Hematopoietic multipotent progenitor cell treated with erythropoietin and hydrocortisone succinate and interleukin-3 and kit ligand, for 4 days (in vitro differentiated cells): ENCODE measurements at regions not wholly inside any gene's neighbourhood (a gene's known extent, or its start where the extent isn't known, plus 50 kb on each side); places are given as distances from the start of the nearest gene placed in this dataset.
"Not testable (repeated sequence)": the region's sequence is repeated elsewhere in the genome, so short reads cannot be mapped to it uniquely, and the experiment has no call there.

Experiments
- DNase-seq: peaks from one replicate; pipeline ENCODE4 v3.0.0-alpha.2; 2015

DNA sequence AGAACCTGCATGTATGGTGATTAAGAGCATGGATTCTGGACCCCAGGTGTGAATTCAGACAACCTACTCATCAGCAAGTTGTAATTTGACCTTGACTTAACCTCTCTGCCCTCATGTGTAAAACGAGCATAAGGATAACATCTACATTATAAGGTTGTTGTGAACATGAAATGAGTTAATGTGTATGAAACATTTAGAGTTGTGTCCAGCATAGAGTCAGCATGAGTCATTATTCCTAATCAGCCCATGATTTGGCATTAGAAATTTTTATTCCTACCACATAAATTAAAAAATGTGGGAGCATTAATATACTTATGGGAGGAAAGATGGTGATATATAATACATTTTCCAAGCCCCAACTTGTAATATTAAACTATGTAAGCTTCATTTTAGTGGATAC is 95.9 kb upstream of the DDHD1 start:
- DNase-seq: no peak

DNA sequence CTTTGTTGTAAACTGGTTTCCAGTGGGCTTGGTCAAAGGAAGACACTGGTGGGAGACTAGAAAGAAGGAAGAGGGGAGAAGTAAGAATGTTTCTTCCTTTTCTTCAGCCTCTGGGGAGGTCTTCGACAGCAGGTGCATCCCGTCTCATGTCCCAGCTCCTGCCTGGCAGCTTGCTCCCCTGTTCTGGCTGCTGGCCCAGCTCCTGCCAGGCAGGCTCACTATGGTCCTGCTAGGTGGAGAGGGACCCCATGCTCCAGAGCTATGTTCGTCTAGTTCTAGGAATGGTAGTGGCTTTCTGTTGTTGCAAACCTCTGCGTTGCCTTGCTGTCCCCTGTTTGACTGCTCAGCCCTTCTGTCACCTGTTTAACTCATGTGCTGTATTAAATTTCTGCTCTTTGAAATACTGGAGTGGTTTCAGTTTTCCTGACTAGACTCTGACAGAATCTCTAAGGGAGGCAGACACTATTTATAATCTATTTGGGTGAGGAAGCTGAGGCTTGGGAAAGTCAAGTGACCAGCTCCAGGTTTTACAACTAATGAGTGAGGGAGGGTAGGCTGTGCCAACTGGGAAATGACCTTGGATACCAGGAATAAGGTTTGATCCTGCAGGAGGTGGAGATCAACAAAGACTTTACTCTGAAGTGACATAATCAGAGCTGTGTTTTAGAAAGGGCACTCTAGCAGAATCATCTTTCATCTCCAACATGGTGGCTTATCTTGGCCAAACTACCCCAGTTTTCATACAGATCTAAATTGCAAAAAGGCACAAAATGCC is 94.7 kb upstream of the DDHD1 start:
- no peak for DNase-seq

DNA sequence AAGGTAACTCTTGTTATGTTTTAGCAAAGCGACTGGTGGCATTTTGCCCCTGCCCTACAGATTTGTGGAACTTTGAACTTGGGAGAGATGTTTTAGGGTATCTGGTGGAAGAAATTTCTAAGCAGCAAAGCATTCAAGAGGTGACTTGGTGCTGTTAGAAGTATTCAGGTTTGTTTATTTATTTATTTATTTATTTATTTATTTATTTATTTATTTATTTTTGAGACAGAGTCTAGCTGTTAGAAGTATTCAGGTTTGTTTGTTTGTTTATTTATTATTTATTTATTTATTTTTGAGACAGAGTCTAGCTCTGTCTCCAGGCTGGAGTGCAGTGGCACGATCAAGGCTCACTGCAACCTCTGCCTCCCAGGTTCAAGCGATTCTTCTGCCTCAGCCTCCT is 89.8 kb upstream of the DDHD1 start:
- not testable (repeated sequence) for DNase-seq

DNA sequence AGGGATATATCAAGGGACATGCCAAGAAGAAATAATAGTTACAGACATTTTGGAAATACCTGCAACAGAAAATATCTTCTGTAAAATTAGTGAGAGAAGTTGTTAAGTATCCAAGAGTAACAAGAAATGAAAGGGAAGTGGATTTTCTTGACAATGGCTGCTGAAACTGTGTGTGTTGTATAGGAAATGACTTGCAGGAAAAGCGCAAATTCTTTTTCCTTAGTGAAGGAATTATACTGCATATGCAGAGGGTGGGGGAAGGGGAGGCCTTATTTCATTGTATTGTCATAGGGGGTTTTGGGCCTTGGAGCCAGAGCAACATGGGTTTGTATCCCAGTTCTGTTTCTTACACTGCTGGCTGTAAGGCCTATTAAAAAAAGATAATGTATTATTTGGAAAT is 84.4 kb upstream of the DDHD1 start:
- peak; percentile 10 for DNase-seq

DNA sequence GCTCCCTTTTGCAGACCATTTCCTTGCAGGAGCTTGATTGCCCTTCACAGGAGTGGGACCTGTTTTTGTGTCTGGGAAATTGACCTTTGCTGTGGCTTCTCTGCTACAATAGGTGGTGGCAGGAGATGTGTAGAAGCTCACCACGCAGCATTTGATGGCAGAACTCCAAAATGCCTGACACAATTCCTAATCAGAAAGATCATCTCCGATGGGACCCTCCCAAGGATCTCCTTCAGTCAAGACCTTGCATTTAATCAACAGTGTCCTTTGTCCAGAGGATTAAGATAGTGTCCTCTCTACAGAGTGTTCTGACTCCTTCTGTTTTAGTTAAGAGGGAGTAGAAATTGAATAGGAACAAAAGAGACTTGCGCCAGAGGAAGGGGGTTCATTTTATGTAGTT is 83.6 kb upstream of the DDHD1 start:
- no peak for DNase-seq

DNA sequence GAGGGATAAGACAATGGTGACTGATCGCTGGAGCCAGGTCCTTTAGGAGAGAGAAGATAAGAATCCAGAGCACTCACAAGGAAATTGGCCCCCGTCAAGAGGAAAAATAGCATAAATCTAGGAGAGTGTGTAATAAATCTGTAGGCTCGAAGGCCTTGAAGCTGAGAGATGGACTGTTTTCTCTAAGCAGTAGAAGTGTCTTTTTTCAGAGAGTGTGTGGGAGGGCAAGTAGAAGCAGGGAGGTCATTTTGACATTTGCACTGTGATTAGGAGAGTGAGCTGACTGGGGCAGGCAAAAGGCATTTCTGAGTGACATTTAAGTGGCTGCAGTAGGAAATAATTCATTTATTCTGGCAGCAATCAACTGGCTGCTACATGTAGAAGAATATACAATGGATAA is 78.0 kb upstream of the DDHD1 start:
- no peak for DNase-seq

DNA sequence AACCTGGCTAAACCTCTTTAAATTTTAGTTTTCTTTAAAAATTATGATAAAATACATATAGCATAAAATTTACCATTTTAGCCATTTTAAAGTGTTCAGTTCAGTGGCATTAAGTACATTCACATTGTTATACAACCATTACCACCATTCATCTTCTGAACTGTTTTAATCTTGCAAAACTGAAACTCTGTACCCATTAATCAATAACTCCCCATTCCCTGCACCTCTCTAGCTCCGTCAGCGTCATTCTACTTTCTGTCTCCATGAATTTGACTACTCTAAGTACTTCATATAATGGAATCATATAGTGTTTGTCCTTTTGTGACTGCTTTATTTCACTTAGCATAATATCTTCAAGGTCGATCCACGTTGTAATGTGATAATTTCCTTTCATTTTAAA is 75.8 kb upstream of the DDHD1 start:
- DNase-seq: no peak

DNA sequence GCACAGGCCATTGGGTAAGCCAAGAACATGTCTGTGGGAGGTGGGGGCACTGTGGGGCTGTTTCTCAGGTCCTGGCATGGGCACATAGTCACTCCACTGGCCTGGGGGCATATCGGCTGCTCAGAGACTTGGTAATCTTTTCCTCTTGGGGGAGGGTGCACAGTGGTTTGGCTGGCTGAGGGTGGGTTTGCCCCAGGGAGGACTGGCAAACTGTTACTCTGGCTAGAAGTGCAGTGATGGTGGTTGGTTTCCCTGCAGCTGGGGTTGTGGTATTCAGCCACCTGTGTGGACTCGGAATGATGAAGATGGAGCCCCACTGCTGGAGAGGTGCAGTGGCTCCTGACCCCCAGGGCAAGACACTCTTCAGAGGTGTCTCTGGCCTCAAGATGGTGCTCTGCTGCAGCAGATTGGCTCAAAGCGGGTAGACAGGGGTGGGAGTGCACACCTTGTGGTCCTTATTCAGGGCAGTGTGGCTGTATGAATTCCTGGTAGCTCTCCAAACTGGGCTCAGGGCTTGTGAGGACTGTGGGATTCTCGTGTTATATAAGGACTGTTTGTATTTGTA is 74.1 kb upstream of the DDHD1 start:
- no peak for DNase-seq

DNA sequence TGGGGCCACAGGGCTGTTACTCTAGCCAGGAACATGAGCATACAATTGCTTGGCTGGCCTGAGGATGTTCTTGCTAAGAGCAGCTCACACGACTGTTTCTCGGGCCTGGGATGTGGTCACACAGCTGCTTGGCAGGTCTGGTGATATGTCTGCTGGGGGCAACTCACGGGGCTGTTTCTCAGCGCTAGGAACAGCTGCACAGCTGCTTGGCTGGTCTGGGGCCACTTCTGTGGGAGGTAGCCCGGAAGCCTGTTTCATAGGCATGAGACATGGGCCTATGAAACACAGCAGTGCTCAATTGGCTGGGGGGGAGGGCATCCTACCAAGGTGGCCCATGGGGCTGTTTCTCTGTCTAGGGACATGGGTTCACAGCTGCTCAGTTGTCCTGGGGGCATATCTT is 73.4 kb upstream of the DDHD1 start:
- no peak for DNase-seq

DNA sequence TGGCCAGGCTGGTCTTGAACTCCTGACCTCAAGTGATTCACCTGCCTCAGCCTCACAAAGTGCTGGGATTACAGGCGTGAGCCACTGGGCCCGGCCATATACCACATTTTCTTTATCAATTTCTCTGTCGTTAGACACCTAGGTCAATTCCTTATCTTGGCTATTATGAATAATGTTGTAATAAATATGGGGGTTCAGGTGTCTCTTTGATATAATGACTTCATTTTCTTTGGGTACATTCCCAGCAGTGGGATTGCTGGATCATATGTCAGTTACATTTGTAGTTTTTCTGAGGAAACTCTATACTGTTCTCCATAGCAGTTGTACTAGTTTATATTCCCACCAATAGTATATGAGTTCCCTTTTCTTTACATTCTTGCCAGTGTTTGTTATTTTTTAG is 67.8 kb upstream of the DDHD1 start:
- no peak for DNase-seq

DNA sequence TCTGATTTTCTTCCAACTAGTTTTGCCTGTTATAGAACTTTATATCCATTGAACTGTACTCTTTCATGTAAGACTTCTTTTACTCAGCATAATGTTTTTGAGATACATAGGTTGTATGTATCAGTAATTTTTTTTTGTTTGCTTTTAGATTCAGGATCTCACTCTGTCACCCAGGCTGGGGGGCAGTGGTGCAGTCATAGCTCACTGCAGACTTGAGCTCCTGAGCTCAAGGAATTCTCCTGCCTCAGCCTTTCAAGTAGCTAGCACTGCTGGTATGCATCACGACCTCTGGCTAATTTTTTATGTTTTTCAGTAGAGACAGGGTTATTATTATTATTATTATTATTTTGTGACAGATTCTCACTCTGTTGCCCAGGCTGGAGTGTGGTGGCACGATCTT is 65.0 kb upstream of the DDHD1 start:
- DNase-seq: no peak

DNA sequence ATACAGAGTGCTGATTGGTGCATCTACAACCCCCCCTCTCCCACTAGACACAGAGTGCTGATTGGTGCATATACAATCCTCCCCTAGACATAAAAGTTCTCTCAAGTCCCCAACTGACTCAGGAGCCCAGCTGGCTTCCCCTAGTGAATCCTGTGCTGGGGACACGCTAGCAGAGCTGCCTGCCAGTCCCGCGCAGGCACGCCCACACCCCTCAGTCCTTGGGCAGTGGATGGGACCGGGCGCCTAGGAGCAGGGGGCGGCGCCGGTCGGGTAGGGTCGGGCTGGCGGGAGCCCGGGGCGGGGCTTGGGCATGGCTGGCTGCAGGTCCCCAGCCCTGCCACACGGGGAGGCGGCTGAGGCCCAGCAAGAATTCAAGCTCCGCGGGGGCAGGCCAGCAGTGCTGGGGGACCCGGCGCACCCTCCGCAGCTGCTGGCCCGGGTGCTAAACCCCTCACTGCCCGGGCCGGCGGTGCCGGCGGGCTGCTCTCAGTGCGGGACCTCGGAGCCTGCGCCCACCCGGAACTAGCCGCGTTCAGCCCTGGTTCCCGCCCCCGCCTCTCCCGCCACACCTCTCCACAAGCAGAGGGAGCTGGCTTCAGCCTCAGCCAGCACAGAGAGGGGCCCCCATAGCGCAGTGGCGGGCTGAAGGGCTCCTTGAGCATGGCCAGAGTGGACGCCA is 64.3 kb upstream of the DDHD1 start:
- DNase-seq: peak; percentile 95

DNA sequence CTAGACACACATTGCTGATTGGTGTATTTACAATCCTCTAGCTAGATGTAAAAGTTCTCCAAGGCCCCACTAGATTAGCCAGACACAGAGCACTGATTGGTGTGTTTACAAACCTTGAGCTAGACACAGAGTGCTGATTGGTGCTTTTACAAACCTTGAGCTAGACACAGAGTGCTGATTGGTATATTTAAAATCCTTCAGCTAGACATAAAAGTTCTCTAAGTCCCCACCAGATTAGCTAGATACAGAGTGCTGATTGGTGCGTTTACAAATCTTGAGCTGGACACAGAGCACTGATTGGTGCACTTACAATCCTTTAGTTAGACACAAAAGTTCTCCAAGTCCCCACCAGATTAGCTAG is 63.8 kb upstream of the DDHD1 start:
- DNase-seq: not testable (repeated sequence)

DNA sequence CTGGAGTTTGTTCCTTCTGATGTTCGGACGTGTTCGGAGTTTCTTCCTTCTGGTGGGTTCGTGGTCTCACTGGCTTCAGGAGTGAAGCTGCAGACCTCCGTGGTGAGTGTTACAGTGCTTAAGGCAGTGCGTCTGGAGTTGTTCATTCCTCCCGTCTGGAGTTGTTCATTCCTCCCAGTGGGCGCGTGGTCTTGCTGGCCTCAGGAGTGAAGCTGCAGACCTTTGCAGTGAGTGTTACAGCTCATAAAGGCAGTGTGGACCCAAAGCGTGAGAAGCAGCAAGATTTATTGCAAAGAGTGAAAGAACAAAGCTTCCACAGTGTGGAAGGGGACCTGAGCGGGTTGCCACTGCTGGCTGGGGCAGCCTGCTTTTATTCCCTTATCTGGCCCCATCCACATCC is 63.4 kb upstream of the DDHD1 start:
- not testable (repeated sequence) for DNase-seq

DNA sequence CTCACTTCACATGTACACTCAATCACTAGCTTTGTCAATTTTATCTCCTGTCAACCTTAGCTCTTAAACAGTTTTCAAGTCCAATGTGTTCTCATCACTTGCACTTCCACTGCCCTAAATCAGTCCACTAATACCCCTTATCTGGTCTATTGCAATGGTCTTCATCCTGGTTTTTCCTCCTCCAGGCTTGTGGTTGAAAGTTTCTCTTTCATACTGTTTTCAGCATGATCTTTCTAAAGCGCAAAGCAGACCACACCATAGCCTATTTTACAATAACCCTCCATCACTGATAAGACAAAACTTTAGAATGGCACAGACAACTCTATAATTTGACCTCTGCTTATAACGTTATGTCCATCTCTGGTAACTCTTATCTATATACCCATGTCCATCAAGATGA is 62.0 kb upstream of the DDHD1 start:
- no peak for DNase-seq

DNA sequence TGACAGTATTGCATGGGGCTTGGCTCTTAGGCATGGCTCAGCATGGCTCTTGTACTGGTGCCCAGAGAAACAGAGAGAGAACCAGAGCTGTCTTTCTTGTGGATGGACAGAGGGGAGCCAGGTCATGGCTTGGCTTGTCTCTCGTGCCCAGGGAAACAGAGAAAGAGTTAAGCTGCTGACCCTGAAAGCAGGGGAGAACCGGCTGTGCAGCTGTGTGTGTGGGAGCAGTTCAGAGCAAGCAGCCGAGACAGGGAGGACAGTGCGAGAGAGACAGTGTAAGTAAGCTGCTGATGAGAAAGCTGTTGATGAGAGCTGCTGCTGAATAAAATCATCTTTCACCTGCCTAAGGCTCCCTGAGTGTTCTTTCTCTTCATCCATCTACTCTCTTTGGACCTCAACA is 61.3 kb upstream of the DDHD1 start:
- no peak for DNase-seq

DNA sequence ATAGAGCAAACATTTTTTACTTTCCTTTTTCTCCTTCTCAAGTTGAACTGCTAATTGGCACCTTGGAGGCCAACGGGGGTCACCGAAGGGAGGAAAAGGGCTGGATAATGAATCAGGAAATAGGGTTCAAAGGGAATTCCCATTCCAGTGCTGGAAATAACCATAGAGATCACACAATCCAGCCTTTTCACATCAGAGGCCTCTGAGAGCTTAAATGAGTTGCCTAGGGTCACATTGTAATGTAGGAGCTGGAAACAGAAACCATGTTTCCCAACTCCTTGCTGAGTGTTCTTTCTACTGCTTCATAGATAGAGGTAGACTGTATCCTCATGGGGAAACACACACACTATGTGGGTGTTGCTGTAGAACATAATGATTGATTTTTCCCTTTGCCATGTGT is 60.6 kb upstream of the DDHD1 start:
- DNase-seq: no peak

DNA sequence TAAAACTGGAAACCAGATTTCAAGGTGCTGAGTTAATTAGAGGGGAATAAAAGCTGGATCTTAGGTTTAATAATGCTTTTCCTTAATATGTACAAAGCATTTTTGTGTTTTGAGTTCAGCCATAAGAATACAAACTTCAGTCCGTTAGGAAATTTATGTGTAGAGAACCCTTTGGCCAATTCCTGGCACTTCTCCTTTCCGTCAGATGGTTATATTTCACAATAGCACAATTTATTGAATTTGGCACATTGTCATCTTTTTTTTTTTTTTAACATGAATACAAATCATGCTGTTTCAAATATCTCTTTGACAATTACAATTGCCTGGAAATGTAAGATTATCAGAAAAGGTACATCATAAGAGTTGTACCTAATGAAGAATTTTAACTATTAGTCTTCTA is 56.2 kb upstream of the DDHD1 start:
- peak; percentile 54 for DNase-seq
